HG02763 (cell line): ENCODE measurements at regions not wholly inside any gene's neighbourhood (a gene's known extent, or its start where the extent isn't known, plus 50 kb on each side); places are given as distances from the start of the nearest gene placed in this dataset.

Source experiments
- ATAC-seq: cut with Tn5 transposase; IDR thresholded peaks from one replicate; pipeline ENCODE4 v1.9.1; 2021; ENCODE audit warnings: mild to moderate bottlenecking, moderate library complexity; ENCODE audit not compliant: unreplicated experiment

DNA sequence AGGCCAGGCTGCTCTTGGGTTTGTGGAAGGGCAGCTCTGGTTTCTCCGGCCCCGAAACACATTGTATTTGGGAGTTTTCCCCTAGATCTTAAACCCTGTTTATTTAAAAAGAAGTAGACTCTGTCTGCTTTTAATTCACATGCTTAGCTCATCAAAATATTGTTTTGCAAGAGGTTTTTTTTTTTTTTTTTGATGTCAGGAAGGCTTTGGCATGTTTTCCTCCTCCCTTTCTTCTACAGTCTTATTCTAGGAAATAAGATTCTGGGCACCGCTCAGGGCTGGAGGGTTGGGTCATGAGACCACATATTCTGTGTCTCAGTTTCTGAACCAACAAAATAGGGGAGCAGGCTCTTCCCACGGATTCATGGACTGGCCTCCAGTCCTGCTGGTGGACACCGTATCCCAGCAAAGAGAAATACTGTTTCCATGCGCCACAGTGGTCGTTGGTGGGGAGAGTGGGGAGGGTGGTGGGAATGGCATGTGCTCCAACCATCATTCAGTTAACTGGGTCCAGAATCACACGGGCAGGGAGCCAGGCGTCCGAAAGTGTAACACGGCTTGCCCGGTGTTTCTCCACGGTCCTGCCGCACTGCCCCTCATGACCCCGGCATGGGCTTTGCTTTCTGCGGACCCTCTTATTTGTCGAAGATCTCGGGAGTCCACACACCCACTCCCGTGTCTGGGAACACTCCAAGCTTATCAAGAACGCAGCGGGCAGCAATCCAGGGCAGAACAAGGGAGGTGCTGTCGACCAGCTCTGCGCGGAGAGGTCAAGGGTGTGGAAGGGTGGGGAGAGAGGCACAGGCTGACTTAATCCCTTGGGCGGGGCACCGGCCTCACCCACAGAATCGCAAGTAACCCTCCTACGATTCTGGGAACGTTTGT lies 176.7 kb downstream of the GLI2 start:
- ATAC-seq, result no peak

DNA sequence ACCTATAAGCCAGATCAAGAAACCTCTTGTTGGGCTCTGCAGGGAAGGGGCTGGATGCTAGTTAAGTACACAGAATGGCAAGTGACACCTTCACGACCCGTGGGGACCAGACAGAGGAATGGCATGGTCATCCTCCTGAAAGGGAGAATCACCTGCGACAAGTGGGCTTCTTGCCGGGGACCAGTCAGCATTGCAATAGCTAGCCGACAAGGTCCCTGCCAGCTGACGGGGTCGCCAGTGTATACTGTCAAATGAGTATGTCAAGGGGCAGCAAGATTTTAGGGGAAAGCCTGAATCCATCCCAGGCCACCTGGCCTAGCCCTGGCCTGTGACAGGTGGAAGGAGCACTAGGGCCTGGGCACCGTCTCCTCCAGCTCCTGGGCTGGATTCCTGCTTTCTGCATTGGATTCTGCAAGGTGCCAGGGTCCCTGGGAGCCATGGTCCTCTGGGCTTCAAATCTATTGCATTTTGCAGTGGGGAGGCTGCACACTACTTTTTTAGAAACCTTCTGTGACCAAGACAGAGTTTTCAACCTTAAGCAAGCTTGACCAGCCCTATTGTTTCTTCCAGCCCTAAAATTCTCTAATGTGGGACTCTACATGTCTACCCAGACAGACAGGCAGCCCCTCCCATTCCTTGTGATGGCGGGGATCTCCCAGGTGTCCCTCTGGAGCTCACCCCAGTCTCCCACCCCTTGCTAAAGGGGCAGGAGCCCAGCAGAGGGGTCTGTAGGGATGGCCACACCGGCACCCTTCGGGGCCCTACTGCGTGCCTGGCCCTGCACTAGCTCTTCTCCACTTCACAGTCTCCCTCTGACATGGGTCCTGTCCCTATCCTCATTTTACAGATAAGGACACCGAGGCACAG lies 178.5 kb downstream of the GLI2 start:
- ATAC-seq, result no peak

DNA sequence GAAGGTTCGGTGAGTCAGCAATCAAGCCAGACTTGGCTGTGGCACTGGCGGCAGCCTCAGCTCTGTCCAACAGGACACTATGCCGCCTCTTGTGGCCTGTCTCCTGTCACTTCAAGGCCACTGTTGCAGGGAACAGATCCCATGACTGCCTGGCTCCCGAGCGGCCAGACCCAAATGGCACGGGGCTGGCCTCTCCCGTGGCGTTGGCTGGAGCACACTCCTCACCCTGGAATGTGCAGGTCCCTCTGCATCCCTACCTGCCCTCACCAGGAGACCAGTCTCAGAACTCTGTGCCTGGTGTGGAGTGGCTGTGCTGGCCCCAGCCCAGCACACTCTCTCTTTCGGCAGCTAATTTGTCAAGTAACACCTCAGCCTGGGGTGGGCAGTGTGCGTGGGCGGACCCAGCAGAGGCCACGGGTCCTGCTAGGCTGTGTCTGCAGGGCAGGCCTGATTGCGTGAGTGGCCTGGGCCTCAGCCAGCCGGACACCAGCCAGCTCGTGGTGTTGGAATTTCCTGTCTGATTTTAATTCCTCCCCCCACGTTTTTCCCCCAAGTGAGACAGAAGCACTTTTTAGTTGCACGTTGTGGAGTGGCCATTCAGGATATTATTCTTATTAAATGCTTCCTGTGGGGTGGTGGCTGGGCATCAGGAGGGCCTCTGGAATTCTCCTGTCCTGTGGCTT lies 179.3 kb downstream of the GLI2 start:
- no peak for ATAC-seq

DNA sequence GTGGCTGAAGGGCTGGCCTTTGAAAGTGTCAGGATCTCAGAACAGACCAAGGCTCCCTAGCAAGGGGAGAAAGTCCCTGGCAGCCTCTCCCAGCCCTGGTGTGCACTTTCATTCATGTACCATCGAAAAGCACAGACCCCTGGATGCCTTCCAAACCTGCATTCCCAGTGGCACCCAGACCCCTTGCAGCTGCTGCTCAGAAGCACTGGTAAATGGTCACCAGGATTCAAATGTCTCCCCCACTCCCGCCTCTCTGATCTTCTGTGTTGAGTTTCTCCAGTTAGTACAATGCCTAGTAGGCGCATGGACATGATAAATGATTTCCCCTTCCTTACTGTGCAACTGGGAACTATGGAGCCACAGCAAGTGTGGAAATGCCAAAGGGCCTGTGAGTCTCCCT lies 180.0 kb downstream of the GLI2 start:
- no peak for ATAC-seq

DNA sequence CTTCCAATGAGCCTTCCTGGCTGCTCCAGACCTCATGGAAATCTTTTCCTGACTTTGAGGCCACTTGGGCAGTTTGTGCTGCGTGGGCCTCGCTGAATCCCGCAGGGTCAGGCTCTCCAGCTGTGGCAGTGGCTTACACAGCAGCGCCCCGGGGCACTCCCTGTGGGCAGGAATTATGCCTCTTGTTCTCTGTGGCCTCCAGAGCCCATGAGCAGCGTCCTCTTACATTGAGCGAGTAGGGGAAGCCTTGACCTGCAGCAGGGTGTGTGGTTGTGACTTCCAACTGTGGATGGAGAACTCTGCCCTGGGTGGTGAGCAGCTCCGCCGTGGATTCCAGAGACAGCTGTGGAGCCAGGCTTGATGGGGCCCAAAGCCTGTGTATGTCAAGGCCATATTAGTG lies 180.8 kb downstream of the GLI2 start:
- no peak for ATAC-seq

DNA sequence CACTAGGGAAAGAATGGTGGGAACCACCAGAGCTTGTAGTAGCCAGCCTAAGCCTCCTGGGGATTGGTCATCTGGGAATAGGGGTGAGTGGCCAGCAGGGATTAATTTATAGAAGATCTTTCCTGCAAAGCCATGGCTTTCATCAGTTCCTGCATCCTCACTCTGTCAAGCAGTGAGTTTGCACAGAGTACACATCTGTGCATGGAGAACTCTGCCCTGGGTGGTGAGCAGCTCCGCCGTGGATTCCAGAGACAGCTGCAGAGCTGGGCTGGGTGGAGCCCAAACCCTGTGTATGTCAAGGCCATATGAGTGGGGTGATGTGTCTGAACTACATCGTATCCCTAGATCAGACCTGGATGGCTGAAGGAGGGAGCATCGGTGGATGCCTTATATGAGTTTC lies 182.2 kb downstream of the GLI2 start:
- no peak for ATAC-seq

DNA sequence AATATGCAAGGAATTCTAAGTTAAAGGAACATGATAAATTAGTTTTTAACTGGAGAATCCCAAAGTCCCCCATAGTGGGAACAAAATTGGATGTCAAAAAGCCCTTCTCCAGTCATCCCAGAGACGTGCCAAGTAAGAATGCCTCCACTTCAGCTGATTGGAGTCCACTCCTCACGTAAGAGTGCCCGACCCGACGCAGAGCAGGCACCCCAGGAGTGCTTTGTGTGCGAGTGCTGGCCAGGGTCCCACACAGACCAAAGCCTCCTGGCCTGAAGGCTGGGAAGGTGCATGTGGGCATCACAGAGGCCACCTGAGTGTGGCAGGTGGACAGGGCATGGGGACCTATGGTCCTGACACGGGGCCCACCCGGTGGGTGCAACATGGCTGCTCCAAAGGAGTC lies 183.5 kb downstream of the GLI2 start:
- no peak for ATAC-seq

DNA sequence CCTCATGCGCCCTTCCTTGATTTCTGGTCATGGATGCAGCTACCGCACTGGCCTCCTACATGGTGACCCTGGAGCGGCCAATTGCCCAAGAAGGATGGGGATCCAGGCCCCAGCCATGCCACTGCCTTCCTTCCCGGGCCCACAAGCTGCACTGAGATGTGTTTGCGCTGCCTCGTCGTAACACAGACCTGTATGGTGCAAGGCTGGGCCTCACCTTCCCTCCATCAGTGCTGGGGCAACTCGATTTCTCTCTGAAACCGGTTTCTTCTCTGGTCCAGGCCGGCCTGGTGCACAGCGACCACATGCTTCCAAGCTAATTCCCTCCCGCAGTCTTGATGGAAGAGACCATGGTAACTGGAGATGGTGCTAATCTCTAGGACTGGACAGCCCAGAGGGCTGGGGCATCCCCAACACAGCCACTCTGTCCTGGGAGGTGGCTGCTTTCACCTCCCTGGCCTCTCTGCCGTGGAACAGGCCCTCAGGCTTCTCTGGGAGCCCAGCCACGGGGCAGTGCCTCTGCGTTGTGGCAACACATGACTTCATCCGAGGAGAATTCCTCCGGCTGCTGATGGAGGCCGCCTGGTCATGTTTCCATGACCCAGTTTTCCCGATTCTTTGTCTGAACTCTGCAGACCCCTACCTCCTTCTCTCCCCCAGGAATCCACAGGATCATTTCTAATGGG lies 184.2 kb downstream of the GLI2 start:
- no peak for ATAC-seq

DNA sequence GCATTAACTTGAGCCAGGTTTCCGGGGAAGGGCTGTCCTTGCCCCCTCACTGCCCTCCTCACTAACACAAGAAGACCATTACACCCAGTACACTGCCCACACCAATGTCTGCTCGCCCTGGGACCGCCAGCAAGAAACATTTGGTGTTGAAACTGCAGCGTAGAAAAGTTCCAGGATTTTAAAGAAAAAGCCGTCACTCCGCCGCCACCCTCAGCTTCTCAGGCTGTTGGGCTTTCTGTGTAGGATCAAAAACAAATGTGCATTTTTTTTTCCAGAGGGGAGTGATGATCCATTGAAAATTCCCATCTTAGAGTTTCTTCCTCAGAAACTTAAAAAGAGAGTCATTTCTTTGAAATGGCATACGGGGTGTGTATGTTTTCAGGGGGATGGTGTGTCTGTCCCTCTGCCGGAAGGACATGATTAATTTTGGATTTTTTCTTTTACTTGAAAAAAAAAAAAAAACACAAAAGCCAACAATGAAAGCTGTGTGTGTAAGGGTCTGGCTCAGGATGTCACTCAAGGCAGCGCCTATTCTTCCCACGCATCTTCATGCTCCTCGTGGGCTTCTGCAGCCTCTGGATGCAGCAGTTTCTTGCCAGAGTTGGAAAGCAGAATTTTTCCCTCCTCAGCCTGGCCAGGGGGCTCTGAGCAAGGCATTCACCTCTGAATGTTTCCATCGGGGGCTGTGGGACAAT lies 184.9 kb downstream of the GLI2 start:
- no peak for ATAC-seq

DNA sequence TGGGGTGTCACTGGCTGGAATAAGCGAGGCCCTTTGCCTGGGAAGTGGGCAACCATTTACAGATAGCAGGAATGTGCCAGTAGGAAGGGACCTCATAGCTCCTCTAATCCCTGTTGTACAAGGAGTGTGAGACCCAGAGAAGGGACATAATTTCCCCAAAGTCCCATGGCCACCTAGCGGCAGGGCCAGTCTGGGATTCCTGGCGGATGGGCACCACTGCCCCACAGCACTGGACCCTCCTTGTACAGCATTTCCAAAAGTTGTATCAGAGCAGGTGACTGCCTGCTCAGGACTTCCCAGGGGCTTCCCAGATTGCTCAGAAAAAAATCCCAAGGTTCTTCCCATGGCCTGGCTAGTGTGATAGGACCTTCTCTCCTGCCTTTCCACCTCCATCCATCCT lies 185.8 kb downstream of the GLI2 start:
- ATAC-seq, result no peak

DNA sequence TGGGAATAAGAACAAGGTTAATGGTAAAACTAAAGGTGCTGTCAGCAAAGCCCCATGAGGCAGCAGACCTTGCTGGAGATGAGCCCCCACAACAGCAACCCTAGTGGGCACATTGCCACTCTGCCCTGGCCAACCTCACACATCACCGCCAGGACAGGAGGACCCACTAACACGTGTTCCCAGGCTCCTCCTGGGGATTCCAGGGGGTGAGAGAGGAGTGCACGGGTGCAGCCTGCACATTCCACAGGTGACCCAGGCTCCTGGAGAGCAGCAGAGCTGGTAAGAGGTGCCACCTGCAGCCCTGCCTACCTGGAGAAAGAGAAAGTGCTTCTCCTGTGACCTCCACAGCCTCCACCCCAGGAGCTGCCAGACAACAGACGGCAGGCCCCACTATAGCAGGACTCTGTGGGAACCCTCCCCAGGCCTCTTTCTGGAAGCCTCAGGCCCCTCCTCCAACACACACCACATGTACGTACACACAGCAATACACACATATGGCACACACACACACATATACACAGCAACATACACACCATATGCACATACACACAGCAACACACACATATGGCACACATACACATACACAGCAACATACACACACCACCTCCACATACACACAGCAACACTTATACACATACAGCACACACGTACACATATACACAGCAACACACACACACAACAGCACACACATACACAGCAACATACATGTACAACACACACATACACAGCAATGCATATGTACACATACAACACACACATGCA lies 187.1 kb downstream of the GLI2 start:
- ATAC-seq, result no peak

DNA sequence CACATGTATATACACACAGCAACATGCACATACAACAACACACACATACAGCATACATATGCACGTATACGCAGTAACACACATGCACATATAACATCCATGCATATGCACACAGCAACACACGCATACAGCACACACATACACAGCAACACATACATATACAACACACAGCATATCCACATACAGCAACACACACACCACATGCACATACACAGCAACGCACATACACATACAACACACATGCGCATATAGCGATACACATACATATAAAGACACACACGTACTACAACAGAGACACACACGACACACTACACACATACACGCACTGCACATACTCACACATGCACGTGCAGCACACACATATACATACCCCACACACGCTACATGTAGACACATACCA lies 187.8 kb downstream of the GLI2 start:
- ATAC-seq, result no peak

DNA sequence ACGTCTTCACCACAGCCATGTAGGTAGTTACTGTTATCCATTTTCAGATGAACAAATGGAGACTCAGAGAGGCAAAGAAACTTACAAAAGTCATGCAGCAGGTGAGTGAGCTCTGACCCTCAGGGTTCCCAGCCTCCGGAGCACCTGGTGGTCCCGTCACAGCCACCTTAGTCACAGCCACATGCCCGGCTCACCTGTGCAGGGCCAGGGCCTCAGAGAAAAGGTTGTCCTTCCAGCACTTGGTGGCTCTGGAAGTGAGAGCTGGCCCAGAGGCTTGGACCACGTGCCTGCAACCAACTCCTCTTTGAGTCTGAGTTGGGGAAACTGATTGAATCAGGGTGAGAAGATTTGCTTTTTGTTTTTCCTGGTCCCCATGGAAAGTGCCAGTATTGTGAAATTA lies 189.3 kb downstream of the GLI2 start:
- no peak for ATAC-seq

DNA sequence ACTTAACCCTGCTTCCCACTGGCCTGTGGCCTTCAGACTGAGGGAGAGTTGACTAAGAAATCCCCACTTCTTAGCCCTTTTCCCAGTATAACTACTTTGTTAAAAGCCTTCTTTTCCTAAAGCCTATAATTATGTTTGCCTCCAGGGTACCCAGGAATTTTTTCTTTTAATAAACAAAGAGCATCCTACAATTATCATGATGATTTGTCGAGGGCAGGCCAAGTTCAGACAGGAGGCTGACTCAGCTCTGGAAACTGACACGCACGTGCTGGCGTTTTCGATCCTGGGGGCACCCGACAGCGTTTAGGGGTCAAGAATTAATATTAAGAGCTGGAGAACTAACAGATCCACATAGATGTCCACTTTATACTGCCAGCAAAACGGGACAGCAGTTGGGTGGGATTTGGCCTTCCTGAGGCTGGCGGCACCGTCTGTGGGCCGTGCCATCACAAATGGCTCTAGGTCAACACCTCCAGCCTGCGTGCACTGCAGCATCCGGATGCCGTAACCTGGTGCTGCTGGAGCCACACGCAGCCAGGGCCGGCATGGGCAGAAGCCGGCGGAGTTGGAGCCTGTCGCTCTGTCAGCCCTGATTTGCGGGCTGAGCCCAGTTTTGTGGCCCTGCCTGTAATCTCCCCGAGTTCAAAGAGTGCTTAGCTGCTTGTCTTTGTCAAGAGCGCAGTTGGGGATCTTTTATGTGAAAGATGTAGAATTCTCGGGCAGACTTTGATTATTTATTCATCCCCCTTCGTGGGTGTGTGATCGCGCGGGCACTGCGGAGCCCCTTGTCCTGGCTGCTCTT lies 191.0 kb downstream of the GLI2 start:
- ATAC-seq, result no peak

DNA sequence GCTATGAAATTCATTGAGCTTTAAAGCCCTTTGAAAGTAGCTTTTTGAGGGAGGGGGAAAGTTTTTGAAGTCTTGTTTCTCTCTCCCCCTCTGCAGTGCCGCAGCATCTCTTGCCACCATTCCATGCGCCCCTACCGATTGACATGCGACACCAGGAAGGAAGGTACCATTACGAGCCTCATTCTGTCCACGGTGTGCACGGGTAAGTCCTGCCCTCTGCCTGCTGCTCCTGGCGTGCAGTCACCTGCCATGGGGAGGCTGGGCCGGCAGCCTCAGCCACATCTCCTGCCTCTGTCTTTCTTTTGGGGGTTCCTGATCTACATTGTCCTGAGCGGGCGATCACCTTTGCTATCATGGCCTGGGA lies 191.6 kb downstream of the GLI2 start:
- ATAC-seq, result no peak

DNA sequence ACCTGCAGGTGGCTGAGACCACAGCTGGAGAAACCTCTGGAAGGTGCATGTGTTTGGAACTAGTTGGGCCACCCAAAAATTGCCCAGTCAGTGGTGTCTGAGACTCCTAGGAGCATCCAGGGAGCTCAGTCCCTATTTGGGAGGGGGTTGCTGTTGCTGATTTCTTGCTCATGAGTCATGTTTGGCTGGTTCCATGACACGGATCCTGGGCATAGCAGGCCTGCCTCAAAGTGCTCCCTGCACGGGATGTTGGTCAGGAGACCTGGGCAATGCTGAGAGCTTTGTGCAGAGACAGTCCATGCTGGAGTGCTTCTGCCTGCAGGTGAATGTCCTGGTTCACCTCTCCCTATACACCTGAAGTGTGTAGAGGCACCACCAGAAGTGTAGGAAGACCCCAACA lies 194.2 kb downstream of the GLI2 start:
- ATAC-seq, result no peak

DNA sequence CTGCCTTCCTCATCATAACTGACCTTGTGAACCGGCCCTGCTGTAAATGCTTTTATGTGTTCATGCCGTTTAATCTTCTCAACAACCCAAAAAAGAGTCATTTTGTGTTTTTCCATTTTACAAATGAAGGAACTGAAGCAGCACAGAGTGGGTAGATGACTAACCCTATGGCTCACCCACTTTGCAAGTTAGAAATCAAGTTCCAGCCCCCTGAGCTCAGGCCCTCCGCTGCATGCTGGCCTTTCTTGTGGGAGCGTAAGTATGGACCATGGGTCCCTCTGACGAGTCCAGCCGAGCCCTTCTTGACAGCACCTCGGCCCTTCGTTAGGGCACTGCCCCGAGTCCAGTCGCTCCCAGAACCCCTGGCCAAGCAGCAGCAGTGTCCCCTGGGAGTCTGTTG lies 194.6 kb downstream of the GLI2 start:
- ATAC-seq, result no peak

DNA sequence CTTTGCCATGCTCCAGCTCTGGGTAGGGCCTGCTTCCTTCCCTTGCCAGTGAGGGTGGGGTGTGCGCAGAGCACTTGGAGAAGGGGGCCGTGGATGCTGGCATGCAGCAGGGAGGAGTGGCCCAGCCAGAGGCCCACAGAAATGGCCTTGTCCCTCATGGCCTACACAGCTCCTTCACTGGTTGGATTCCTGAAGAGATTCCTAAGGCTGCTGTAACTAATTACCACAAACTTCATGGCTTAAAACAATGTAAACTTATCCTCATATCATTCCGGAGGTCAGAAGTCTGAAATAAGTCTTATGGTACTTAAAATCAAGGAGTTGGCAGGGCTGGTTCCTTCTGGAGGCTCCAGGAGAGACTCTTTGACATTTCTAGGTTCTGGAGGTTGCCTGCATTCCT lies 195.2 kb downstream of the GLI2 start:
- no peak for ATAC-seq

DNA sequence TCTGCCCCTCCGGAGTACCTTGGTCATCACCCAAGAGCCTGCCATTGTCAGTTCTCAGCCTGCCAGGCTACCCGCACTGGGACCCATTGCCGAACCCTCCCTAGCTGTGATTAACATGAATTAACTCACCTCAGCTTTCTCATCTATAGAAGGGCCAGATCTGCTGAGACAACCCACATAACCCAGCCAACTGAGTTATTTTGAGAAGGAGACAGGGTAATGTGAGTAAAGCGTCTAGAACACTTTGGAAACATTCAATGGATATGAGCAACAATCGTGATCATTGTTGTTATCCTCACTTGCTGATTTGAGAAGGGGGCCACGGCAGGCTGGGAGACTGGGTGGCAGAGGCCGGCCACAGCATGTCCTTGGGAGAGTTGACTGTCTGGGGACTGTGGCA lies 196.8 kb downstream of the GLI2 start:
- no peak for ATAC-seq
